Activated CD4-positive, alpha-beta T cell treated with anti-CD3 and anti-CD28 coated beads, Interleukin-2, Interleukin-4, amounts not matched to agents 100 ng/mL and 50 ng/mL, durations not matched to agents 16 hours and 8 hours (primary cell): ENCODE measurements at regions not wholly inside any gene's neighbourhood (a gene's known extent, or its start where the extent isn't known, plus 50 kb on each side); places are given as distances from the start of the nearest gene placed in this dataset.

ENCODE experiments used
- DNase-seq: peaks from one replicate; pipeline ENCODE4 v3.0.0-alpha.2; 2020; ENCODE audit warnings: low spot score

DNA sequence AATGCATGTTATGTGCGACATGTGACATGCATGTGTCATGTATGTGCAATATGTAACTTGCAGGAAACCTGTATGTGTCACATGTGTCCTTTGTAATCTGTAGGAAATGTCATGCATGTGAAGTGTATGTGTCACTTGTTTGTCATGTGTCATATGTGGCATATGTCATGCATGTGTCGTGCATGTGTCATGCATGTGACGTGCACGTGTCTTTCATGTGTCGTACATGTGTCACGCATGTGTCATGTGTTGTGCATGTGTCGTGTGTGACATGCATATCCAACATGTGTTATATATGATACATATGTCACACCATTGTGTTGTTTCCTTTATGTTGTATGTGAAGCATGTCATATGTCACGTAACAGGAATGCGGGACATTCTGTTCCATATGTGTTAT is 2153.2 kb upstream of the PIK3C3 start:
- no peak for DNase-seq

DNA sequence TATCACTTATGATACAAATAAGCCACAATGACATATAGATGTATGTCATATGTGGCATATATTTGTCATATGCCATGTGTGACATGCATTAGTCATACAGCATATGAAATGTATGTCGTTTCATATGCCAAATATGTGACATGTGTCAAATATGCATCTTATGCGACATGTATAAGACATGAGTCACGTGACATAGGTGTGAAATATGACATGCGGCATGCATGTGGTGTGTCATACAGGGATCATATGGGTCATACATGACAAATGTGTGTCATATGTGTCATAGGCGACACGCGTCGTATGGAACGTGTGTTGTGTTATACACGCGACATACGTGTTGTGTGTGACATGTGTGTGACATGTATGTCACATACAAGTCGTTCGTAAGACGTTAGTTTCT is 2154.0 kb upstream of the PIK3C3 start:
- DNase-seq, result no peak

- DNase-seq, result no peak
These were observed 2156.0 kb upstream of the PIK3C3 start for GRCh38 chr18:39799006-39799405.

- DNase-seq, result no peak
These were observed 2158.6 kb upstream of the PIK3C3 start for GRCh38 chr18:39796393-39796792.

- no peak for DNase-seq
These were observed 2159.7 kb upstream of the PIK3C3 start for GRCh38 chr18:39795350-39795749.

- DNase-seq, result no peak
These were observed 2161.4 kb upstream of the PIK3C3 start for GRCh38 chr18:39793609-39794008.

DNA sequence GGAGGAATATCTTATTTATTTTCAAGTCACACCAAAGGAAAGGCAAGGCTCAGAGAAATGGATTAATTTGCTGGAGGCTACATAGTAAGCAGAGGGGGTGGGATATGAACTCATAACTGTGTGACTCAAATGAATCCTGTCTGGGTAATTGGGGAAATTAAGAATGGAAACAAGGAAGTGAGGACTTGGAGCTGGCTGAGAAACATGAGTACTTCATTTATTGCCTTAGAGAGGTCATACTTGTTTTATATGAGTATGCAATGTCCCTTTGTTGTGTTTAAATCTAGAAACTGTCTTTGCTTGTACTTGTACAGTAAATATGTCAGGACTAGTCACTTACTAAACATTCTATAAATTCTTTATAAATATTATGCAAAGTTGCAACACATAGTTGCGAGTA is 2166.7 kb upstream of the PIK3C3 start:
- DNase-seq, result no peak

DNA sequence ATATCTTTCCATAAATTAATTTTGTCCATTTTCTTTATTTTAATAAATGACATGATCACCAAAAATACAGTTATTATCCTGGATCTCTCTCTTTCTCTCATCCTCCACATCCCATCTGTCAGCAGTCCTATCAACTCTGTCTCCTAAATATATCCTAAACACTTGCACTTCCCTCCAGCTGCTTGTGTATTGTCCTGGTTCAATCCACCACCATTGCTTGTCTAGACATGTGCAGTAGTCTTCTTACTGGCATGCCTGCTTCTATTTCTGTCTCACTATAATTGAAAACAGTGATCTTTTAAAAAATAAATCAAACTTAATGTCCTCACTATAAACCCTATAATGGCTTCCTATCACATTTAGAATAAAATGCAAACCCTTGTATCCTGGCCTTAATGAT is 2168.6 kb upstream of the PIK3C3 start:
- no peak for DNase-seq

DNA sequence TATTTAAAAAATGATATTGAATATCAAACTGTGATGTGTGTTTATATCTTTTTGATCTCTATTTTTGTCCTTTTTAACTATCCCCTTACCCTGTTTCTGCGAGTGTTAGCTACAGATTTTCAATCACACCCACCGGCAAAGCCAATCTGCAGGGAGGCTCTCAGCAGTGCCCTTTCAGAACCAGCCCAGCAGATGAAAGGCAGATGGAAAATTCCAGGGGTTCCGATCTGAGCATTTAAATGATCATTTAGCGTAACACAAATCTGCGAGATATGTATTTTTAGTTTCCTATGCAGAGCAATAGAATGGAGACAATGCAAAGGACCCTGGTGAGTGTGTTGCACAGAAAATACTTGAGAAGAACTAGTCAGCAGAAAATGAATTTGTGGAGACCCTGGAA is 2170.5 kb upstream of the PIK3C3 start:
- DNase-seq, result no peak

DNA sequence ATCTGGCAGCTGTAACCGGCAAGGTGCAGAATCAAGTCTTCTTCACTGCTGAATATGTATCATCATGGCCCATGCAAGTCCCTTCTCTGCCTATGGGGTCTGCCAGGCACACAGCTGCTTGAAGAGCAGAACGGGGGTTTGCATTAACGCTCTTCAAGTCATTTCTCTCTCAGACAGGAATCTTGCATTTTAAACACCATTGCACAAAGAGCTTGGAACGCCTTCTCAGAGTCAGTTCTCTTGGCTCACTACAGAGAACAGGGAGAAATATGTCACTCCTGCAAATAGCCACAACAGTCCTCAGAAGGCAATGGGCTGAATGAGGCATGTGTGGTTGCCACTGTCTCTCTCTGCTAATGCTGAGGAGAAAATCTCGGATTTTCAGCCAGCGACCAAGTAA is 2173.5 kb upstream of the PIK3C3 start:
- no peak for DNase-seq

DNA sequence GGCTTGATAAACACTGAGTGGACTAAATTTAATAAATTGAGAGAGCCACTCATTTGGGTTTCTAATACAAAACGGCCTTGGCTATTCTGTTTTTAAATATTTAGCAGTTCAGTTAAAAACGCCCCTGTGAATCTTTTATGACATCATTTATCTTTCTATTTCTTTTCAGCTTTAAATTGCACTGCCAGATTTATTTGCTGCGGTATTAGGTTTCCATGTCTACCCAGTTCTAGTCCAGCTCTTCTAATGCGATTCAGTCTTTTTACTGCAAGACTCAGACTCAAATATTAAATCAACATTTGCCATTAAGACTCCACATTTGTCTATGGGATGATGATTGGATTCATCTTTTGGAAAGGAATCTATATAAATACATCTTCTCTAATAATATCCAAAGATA is 2174.3 kb upstream of the PIK3C3 start:
- DNase-seq, result no peak

DNA sequence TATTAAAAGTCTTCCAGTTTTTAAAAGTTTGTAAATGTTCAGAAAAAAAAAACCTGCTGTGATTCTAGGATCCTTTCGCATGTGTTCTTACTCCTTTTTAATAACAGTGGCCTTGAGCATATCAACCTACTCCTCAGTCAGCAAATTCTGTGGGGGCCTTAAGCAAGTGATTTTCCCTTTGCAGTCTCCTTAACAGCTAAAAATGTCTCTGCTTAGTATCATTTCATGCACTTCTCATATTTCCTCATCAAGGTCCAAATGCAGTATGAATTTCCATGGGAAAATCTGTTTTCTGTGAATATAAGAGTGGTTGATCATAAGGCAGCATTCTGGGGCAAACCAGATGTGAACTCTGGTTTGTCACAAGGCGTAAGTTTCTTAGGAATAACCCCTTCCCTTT is 2175.1 kb upstream of the PIK3C3 start:
- DNase-seq, result no peak

GRCh38 chr18:39776766-39777165 is 2178.3 kb upstream of the PIK3C3 start:
- no peak for DNase-seq

GRCh38 chr18:39774957-39775598 is 2180.0 kb upstream of the PIK3C3 start:
- DNase-seq, result no peak

GRCh38 chr18:39773646-39774045 is 2181.4 kb upstream of the PIK3C3 start:
- DNase-seq, result no peak

DNA sequence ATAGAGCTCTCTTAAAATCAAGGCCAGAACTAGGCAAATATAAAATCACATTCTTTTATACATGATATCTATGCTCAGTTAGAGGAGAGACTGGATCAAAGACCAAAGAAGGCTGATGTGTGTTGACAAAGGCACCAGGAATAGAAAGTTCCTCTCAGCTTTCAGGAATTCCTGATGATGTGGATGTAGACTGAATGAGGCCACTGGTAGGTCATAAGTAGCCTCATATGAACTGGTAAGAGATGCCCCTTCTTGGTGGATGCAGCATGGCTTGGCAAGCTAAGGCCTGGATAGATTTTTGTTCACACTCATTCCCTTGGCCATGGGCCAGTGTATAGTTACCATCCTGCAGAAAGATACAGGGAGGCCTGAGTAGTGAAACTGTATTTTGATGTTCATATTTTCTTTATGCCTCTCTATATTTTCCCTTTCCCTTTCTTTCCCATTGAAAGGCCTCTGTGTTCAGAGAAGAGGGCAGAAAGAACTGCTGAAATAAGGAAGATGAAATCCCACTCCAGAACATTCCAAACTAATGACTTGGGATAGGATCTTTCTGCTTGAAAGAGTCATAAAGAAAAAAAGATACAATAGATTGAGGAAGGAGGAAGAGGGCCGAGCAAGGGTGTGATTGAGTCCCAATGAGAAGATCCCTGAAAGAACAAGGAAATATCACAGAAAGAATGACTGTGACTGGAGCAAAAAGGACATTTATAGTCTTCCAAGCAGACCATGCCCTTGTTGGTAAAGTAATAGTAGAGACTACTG is 2182.7 kb upstream of the PIK3C3 start:
- DNase-seq, result no peak

DNA sequence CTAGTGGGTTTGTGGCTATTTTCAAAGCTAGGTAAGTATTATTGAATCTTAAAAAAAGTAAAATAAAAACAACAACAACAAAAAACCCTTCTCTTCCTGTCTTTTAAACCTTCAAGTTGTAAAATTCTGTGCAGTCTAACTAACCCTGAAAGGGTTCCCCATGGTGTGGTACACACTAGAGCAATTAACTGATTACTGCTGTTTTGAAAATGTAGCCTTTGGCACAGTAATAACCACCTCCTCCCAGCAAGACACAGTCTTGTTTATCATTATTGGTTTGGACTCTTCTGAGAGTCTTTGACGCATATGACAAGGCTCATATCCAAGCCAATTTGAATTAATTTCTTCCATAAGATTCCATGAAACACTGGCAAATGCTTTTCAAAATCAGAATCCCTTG is 2184.6 kb upstream of the PIK3C3 start:
- DNase-seq, result no peak

DNA sequence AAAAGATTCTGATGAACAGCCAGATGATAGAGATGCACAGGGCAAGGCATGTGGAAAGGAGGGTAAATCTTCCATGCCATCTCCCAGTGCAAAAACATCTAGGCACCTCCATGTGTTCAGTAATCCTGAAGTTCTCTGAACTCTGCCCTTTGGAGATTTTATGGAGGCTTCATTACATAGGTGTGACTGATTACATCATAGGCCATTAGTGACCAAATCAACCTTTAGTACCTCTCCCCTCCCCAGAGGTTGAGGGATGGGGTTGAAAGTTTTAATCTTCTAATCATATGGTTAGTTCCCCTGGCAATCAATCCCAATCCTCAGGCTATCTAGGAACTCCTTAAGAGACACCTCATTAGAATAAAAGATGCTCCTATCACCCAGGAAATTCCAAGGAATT is 2190.2 kb upstream of the PIK3C3 start:
- no peak for DNase-seq

DNA sequence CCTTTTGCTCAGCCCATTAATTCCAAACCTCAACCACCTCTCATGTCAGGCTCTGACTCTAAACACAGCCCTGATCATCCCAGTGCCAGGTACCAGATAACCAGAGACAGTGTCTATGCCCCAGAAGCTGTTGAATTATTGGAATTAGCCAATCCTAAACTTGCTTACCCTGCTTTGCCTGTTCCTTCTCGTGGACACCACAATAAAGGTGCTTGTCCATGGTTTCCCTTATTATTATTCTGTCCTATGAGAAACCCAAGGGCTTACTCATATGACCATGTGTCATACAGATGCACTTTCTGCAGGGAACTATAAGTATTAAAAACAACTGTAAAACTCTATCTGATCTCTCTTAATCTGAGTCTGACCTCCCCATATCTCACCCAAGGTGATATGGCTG is 2193.8 kb upstream of the PIK3C3 start:
- no peak for DNase-seq

DNA sequence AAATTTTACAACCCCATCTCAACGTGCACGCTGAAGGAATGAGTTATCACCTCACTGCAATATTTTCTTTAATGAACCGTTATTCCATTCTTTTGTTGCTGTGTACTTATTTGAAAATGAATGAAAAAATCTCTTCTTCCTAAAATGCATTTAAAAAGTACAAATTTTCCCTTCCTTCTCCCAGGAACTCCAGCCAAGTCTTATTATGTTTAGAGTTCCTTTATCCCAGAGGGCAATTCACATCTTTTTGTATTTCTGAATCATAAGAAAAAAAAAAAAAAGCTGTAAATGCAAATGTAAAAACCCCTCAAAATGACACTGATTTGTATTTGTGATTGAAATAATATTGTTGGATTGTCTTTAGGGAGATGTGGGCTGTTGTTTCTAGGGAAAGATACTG is 2194.3 kb upstream of the CELF4 start:
- no peak for DNase-seq

DNA sequence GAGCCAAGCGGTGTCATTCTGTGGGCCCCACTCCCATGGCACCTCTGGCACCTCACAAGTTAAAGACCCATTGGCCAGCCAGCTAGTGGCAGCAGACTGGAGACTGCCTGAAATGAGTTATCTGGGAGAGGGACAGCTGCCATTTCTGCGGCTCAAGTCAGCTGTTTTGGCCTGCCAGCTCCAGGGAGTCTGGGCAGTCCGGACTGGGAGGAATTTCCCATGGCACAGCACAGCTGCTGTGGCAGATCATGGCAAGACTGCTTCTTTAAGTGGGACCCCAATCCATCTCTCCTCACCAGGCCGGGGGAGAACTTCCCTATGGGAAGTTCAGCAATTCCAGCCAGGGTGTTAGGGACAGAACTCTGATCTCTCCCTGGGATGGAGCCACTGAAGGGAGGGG is 2187.6 kb upstream of the CELF4 start:
- DNase-seq, result no peak

GRCh38 chr18:39752351-39752750 is 2186.8 kb upstream of the CELF4 start:
- DNase-seq, result no peak

GRCh38 chr18:39751921-39752320 is 2186.3 kb upstream of the CELF4 start:
- DNase-seq, result no peak

GRCh38 chr18:39751161-39751560 is 2185.6 kb upstream of the CELF4 start:
- DNase-seq, result no peak
